AG04449 (cell line): ENCODE measurements at regions not wholly inside any gene's neighbourhood (a gene's known extent, or its start where the extent isn't known, plus 50 kb on each side); places are given as distances from the start of the nearest gene placed in this dataset.

Source experiments
- CTCF ChIA-PET: fragments of 350-600 bp; formaldehyde crosslinking; extraction: SDS; loops from one replicate; lab custom pipeline; 2021; ENCODE audit warnings: antibody characterized with exemption; lab: Yijun Ruan, JAX
- POLR2A ChIA-PET: fragments of 400-600, 350-600 bp; formaldehyde crosslinking; extraction: SDS; loops from one replicate; lab custom pipeline; 2020; ENCODE audit warnings: antibody characterized with exemption, inconsistent platforms; lab: Yijun Ruan, JAX
- DNase-seq: peaks from one replicate; pipeline ENCODE4 v3.0.0-alpha.2; 2010; ENCODE audit warnings: low read depth, low spot score
- H3K4me3 ChIP-seq: 2 replicates; pipeline ENCODE4 v1.5.1; 2011; ENCODE audit warnings: low read depth, mild to moderate bottlenecking, control low read depth, low read length
- TF ChIP-seq, protein P1 (sequence below): IDR thresholded peaks from one replicate; pipeline ENCODE4 v1.5.1; 2011; ENCODE audit warnings: mild to moderate bottlenecking, moderate library complexity, low read length, control low read depth, inconsistent platforms; ENCODE audit not compliant: insufficient read depth; ENCODE audit errors: missing control alignments

DNA sequence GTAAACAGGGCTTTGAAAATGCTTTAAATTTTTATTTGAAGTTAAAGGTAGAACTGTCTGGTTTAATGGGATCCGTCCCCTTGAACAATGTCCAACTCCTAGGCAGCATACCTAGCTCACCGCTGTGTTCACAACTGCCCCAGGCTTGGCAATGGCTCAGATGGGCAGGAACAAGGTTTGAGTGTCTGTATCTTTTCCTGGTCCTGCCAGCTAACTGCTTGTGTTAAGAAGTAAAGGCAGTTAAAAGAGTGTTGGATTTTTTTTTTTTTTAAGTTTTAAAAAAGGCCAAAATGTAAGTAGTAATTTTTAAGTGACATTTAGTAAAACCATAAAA is 66.7 kb upstream of the FNDC3A start:
- TF ChIP-seq, protein P1, sequence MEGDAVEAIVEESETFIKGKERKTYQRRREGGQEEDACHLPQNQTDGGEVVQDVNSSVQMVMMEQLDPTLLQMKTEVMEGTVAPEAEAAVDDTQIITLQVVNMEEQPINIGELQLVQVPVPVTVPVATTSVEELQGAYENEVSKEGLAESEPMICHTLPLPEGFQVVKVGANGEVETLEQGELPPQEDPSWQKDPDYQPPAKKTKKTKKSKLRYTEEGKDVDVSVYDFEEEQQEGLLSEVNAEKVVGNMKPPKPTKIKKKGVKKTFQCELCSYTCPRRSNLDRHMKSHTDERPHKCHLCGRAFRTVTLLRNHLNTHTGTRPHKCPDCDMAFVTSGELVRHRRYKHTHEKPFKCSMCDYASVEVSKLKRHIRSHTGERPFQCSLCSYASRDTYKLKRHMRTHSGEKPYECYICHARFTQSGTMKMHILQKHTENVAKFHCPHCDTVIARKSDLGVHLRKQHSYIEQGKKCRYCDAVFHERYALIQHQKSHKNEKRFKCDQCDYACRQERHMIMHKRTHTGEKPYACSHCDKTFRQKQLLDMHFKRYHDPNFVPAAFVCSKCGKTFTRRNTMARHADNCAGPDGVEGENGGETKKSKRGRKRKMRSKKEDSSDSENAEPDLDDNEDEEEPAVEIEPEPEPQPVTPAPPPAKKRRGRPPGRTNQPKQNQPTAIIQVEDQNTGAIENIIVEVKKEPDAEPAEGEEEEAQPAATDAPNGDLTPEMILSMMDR: no peak
- CTCF ChIA-PET: no interaction called here
- POLR2A ChIA-PET: no interaction called here
- H3K4me3 ChIP-seq: no peak overlapping the region
- no peak for DNase-seq

DNA sequence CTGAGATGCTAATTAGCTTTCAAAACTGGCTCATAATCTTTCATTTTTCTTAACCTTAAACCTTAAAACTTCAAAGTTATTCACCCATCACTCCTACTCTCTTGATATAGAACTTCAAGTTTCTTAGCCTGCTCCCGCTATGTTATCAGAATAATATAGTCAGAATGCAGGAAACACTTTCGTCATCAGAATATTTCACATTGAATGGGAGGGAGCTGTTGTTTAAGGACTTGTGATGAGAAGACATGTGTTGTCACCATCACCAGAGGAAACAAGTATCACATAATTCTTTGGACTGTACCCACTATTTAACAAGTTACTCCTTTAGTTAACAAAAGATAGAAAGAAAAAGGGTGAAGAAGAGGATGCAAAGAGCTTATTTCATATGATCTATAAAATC is 65.0 kb upstream of the FNDC3A start:
- DNase-seq: no peak
- CTCF ChIA-PET: no interaction called here
- H3K4me3 ChIP-seq: no peak overlapping the region
- TF ChIP-seq, protein P1: no peak
- POLR2A ChIA-PET: no interaction called here

DNA sequence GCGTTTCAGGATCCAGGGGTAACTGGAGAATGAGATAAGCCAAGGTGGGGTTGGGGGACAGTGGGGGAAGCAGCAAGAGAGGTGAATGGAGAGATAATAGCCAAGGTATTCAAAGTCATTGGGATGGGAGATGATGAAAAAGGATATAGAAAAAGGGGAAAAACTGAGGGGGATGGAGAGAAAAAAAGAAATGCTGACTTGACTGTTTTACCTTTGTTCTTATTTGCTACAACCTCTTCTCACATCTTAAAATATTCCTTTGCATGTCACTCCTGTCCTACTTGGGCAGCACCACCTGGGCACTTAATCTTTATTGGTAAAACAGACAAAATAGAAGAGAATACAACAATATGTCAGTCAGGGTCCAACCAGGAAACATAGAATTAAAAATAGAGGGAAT is 56.0 kb upstream of the FNDC3A start:
- ChIA-PET CTCF (no interaction called here), POLR2A (no interaction called here)
- no peak for DNase-seq
- TF ChIP-seq, protein P1: no peak
- H3K4me3 ChIP-seq: no peak overlapping the region

DNA sequence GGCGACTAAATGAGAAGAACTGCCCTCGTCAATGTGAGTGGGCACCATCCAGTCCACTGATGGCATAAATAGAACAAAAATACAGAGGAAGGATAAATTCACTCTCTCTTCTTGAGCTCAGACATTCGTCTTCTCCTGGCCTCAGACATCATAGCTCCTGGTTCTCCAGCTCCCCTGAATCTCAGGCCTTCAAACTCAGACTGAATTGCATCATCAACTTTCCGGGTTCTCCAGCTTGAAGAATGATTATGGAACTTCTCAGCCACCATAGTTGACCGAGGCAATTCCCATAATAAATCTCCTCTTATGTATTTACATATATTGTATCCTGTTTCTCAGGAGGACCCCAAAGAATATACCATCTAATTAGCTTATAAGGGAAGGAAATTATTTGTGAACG is 55.0 kb upstream of the FNDC3A start:
- CTCF ChIA-PET: no interaction called here
- no peak overlapping the region for H3K4me3 ChIP-seq
- POLR2A ChIA-PET: no interaction called here
- TF ChIP-seq, protein P1: no peak
- no peak for DNase-seq

DNA sequence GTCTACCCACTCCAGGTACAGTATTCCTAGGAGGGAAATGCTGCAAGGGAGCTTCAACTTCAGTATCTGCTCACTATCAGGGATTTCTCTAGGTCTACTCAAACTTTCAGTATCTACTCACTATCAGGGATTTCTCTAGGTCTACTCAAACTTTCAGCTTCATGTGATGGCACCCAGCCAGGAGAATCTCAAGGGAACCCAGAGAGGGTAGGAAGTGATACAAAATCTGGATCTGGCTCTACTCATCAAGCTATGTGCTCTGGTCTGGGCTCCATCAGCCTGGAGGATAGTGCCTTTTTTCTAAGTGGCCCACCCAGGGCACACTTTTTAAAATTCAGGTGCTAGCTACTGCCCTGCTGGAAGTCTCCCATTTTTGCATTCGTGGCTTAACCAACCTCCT is 52.3 kb upstream of the FNDC3A start:
- CTCF ChIA-PET: no interaction called here
- TF ChIP-seq, protein P1: no peak
- POLR2A ChIA-PET: no interaction called here
- no peak for DNase-seq
- no peak overlapping the region for H3K4me3 ChIP-seq

DNA sequence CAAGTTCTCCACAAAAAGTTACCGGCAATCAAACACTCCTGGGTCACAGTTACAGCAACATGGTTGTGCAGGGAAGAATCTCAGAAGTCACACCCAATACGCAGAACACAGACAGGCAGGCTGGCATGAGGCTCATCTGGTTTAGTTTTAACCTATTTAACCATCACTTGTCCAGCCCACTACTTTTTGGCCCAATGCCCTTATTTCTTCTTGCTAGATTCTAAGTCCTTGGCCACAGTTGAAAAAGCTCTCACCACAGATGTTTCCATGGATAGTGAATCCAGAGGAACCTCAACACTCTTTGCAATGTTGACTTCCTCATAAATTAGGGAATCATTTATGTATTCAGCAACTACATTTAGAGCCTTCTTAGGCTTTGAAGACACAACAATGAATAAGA is 50.7 kb upstream of the FNDC3A start:
- ChIA-PET CTCF (no interaction called here), POLR2A (no interaction called here)
- TF ChIP-seq, protein P1: no peak
- no peak overlapping the region for H3K4me3 ChIP-seq
- no peak for DNase-seq
